GM12878 (cell line): ENCODE measurements at regions not wholly inside any gene's neighbourhood (a gene's known extent, or its start where the extent isn't known, plus 50 kb on each side); places are given as distances from the start of the nearest gene placed in this dataset.
"Not testable (repeated sequence)": the region's sequence is repeated elsewhere in the genome, so short reads cannot be mapped to it uniquely, and the experiment has no call there.

Experiments used
- ATAC-seq: fragments of 200-7000 bp; cut with Tn5 transposase; 3 replicates; pipeline ENCODE4 v1.9.1; 2020; ENCODE audit warnings: mild to moderate bottlenecking, moderate library complexity
- BruUV-seq: library from RNA; stranded (reverse); fragments of 400-500 nt; replicated peaks from 2 replicates; lab custom pipeline; 2021; lab: Mats Ljungman, UMichigan
- CTCF ChIA-PET: fragments of 300-600 bp; sonication (Branson Sonifier 250); formaldehyde crosslinking; extraction: SDS; loops from one replicate; lab custom pipeline; 2021; ENCODE audit warnings: inconsistent platforms; lab: Yijun Ruan, JAX
- POLR2A ChIA-PET: fragments of 350-600 bp; formaldehyde crosslinking; extraction: SDS; loops from one replicate; lab custom pipeline; 2021; ENCODE audit warnings: inconsistent platforms; lab: Charles Lee
- RAD21 ChIA-PET: fragments of 300-600 bp; sonication (Branson Sonifier 250); formaldehyde crosslinking; loops from one replicate; lab custom pipeline; 2023; ENCODE audit warnings: antibody characterized with exemption; ENCODE audit not compliant: unreplicated experiment; lab: Charles Lee
- SMC1A ChIA-PET: fragments of 300-600 bp; sonication (Branson Sonifier 250); formaldehyde crosslinking; loops from one replicate; lab custom pipeline; 2023; ENCODE audit not compliant: unreplicated experiment, uncharacterized antibody; lab: Charles Lee
- DNase-seq: peaks from one replicate; pipeline ENCODE4 v3.0.0-alpha.2; 2011; ENCODE audit warnings: low read depth, low spot score
- FAIRE-seq: peaks from 3 replicates; lab custom pipeline; 2011; peaks lifted over from hg19 to GRCh38; lab: Jason Lieb, UNC
- H2AFZ ChIP-seq: 2 replicates; pipeline ENCODE4 v1.6.0; 2011; ENCODE audit warnings: low read depth, low read length, control low read depth; ENCODE audit not compliant: control insufficient read depth
- H3K27ac ChIP-seq: 2 replicates; pipeline ENCODE4 v1.5.1; 2011; ENCODE audit warnings: control low read depth; ENCODE audit not compliant: control insufficient read depth, insufficient read depth
- H3K27me3 ChIP-seq, 2 experiments: replicated peaks in 1 of 2; 2 replicates each; pipeline versions ENCODE4 v1.6.0 to v1.6.1; 2011; ENCODE audit warnings: low read length in 1 of 2; ENCODE audit not compliant: control insufficient read depth in 2 of 2, insufficient read depth in 2 of 2
- H3K36me3 ChIP-seq, 2 experiments: 2 replicates each; pipeline ENCODE4 v1.5.1; 2011; ENCODE audit warnings: low read length in 1 of 2; ENCODE audit not compliant: control insufficient read depth in 2 of 2, insufficient read depth in 2 of 2
- H3K4me1 ChIP-seq: 2 replicates; pipeline ENCODE4 v1.6.1; 2011; ENCODE audit warnings: mild to moderate bottlenecking, low read length, moderate library complexity, mixed read lengths; ENCODE audit not compliant: control insufficient read depth, insufficient read depth
- H3K4me2 ChIP-seq: 2 replicates; pipeline ENCODE4 v1.6.0; 2011; ENCODE audit warnings: control low read depth; ENCODE audit not compliant: control insufficient read depth, insufficient read depth
- H3K4me3 ChIP-seq: fragments of 200-600 bp; sonication (generic); 2 replicates; pipeline ENCODE4 v1.5.1; 2016
- H3K79me2 ChIP-seq: 2 replicates; pipeline ENCODE4 v1.6.0; 2011; ENCODE audit warnings: low read length; ENCODE audit not compliant: control insufficient read depth, insufficient read depth
- H3K9ac ChIP-seq: 2 replicates; pipeline ENCODE4 v1.8.0; 2011; ENCODE audit warnings: low read length, control low read depth, mixed read lengths; ENCODE audit not compliant: control insufficient read depth, insufficient read depth
- H3K9me3 ChIP-seq: replicated peaks from 3 replicates; pipeline ENCODE4 v1.5.1; 2011; ENCODE audit warnings: mild to moderate bottlenecking, low read length; ENCODE audit not compliant: control insufficient read depth, insufficient read depth
- H4K20me1 ChIP-seq: 2 replicates; pipeline ENCODE4 v1.6.0; 2011; ENCODE audit not compliant: control insufficient read depth, insufficient read depth
- IKZF1 ChIP-seq: fragments of 450-650 bp; conservative IDR thresholded peaks from 2 replicates; pipeline ENCODE4 v1.6.1; 2017; ENCODE audit warnings: antibody characterized with exemption, mild to moderate bottlenecking
- RUNX3 ChIP-seq: IDR thresholded peaks from 2 replicates; pipeline ENCODE4 v1.6.1; 2012; ENCODE audit warnings: low read length, inconsistent platforms
- TAF1 ChIP-seq: IDR thresholded peaks from 2 replicates; pipeline ENCODE4 v1.6.1; 2011; ENCODE audit warnings: mild to moderate bottlenecking, low read depth, low read length, borderline replicate concordance
- YY1 ChIP-seq: IDR thresholded peaks from 2 replicates; pipeline ENCODE4 v1.6.1; 2011; ENCODE audit warnings: low read depth, mild to moderate bottlenecking, low read length
- WGBS: methylation state at CpG from one replicate; pipeline ENCODE4 v1.1.6; 2016; ENCODE audit warnings: low lambda C conversion rate; ENCODE audit not compliant: insufficient replicate concordance, insufficient coverage; ENCODE audit errors: missing lambda C conversion rate; 5-methylcytosine and 5-hydroxymethylcytosine counted together
- in situ Hi-C: fragments of 300-500 bp; cut with MboI; formaldehyde crosslinking; loops from 9 replicates; pipeline ENCODE4 v1.14.3; 2018; ENCODE audit warnings: mixed read lengths
- intact Hi-C: fragments of 100-400 bp; cut with micrococcal nuclease; formaldehyde crosslinking; loops from one replicate; pipeline ENCODE4 v1.14.2; 2022; ENCODE audit not compliant: unreplicated experiment
- TF ChIP-seq, protein P1 (sequence below): fragments of 450-650 bp; IDR thresholded peaks from 2 replicates; pipeline ENCODE4 v1.6.1; 2016; ENCODE audit warnings: mild to moderate bottlenecking
- TF ChIP-seq, protein P2 (sequence below): fragments of 450-650 bp; formaldehyde crosslinking; IDR thresholded peaks from 2 replicates; pipeline ENCODE4 v1.5.0; 2022; ENCODE audit warnings: mild to moderate bottlenecking, missing genetic modification characterization

DNA sequence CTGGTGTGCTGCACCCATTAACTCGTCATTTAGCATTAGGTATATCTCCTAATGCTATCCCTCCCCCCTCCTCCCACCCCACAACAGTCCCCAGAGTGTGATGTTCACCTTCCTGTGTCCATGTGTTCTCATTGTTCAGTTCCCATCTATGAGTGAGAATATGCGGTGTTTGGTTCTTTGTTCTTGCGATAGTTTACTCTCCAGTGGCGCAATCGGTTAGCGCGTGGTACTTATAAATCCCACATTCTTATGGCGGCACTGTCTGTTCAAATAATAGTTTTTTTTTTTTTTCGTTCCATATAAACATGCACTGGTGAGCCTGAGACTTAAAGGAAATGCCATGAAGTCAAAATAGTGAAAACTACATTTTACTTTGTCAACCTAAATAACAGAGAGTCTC, 59.5 kb upstream of the PNPLA4 start:
- H3K27ac ChIP-seq, ATAC-seq, DNase-seq, RAD21 ChIA-PET, CTCF ChIA-PET, H3K4me1 ChIP-seq, H3K79me2 ChIP-seq, H3K36me3 ChIP-seq, H3K27me3 ChIP-seq, H3K4me3 ChIP-seq, H3K4me2 ChIP-seq, H3K9me3 ChIP-seq, H3K9ac ChIP-seq, POLR2A ChIA-PET, H4K20me1 ChIP-seq, FAIRE-seq, SMC1A ChIA-PET, BruUV-seq, H2AFZ ChIP-seq: not testable (repeated sequence)
- TF ChIP-seq, protein P1, sequence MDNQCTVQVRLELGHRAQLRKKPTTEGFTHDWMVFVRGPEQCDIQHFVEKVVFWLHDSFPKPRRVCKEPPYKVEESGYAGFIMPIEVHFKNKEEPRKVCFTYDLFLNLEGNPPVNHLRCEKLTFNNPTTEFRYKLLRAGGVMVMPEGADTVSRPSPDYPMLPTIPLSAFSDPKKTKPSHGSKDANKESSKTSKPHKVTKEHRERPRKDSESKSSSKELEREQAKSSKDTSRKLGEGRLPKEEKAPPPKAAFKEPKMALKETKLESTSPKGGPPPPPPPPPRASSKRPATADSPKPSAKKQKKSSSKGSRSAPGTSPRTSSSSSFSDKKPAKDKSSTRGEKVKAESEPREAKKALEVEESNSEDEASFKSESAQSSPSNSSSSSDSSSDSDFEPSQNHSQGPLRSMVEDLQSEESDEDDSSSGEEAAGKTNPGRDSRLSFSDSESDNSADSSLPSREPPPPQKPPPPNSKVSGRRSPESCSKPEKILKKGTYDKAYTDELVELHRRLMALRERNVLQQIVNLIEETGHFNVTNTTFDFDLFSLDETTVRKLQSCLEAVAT = peak; percentile 60; the same call in 1 of the 2 replicates
- intact Hi-C loops = loop anchor here (2.0 kb wide), 1 partner anchor 60 kb away; the partner anchor contains the start of gene PNPLA4
- in situ Hi-C loops = loop anchor here (25.0 kb wide), 1 partner anchor 1726 kb away; no protein-coding TSS in a partner anchor
- 89% methylated on average over 9 of the region's 9 CpGs for WGBS

DNA sequence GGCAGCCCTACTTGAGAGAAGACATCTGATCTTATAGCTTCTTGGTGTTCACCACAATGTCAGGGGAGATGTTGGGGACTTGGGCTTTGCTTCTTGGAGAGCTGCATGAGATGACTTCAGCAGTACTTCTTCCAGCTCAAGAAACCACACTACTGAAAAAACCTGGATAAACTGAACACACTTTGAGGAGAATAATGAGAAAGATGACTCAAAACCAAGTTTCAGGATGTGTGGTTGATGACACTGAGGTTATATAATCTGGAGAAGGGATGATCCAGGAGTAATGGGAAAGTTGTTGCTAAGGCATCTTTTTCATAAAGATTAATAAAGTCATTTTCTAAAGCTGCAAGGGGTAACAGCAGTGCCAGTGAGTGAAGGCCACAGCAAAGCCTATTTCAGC, 58.4 kb upstream of the PNPLA4 start:
- no peak for DNase-seq
- no peak for TF ChIP-seq YY1
- TF ChIP-seq TAF1 = no peak
- 0 out of 2 replicates have a peak, but pooled peaks have one; percentile 24 for TF ChIP-seq IKZF1
- TF ChIP-seq RUNX3 = 0 out of 2 replicates have a peak, but pooled peaks have one; percentile 11
- TF ChIP-seq, protein P2, sequence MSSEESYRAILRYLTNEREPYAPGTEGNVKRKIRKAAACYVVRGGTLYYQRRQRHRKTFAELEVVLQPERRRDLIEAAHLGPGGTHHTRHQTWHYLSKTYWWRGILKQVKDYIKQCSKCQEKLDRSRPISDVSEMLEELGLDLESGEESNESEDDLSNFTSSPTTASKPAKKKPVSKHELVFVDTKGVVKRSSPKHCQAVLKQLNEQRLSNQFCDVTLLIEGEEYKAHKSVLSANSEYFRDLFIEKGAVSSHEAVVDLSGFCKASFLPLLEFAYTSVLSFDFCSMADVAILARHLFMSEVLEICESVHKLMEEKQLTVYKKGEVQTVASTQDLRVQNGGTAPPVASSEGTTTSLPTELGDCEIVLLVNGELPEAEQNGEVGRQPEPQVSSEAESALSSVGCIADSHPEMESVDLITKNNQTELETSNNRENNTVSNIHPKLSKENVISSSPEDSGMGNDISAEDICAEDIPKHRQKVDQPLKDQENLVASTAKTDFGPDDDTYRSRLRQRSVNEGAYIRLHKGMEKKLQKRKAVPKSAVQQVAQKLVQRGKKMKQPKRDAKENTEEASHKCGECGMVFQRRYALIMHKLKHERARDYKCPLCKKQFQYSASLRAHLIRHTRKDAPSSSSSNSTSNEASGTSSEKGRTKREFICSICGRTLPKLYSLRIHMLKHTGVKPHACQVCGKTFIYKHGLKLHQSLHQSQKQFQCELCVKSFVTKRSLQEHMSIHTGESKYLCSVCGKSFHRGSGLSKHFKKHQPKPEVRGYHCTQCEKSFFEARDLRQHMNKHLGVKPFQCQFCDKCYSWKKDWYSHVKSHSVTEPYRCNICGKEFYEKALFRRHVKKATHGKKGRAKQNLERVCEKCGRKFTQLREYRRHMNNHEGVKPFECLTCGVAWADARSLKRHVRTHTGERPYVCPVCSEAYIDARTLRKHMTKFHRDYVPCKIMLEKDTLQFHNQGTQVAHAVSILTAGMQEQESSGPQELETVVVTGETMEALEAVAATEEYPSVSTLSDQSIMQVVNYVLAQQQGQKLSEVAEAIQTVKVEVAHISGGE = no peak
- no peaks in the 10 kb centered on the region for H3K79me2 ChIP-seq
- ATAC-seq = no peak
- H3K27ac ChIP-seq = no peak overlapping the region
- H3K36me3 ChIP-seq = no peaks in the 10 kb centered on the region
- ChIA-PET CTCF (interaction anchor here (0.7 kb wide), 1 partner anchor 10 kb away, joined by 5 read pairs; no protein-coding TSS in a partner anchor), SMC1A (interaction anchor here (0.9 kb wide), 1 partner anchor 36 kb away, joined by 3 read pairs; no protein-coding TSS in a partner anchor), RAD21 (no interaction called here), POLR2A (no interaction called here)
- no peak overlapping the region for H3K4me2 ChIP-seq
- no peak overlapping the region for H3K9ac ChIP-seq
- no peak for FAIRE-seq
- H2AFZ ChIP-seq = no peak overlapping the region
- no peaks in the 10 kb centered on the region for H4K20me1 ChIP-seq
- H3K4me3 ChIP-seq = no peak overlapping the region
- H3K27me3 ChIP-seq = no peaks in the 10 kb centered on the region
- in situ Hi-C loops = loop anchor here (25.0 kb wide), 1 partner anchor 1727 kb away; no protein-coding TSS in a partner anchor
- no peaks in the 10 kb centered on the region for H3K4me1 ChIP-seq
- no peaks in the 10 kb centered on the region for H3K9me3 ChIP-seq
- intact Hi-C loops = no loop called here
- BruUV-seq = no TSS peak
